Suprapubic skin (tissue), 4 donors: ENCODE measurements at regions not wholly inside any gene's neighbourhood (a gene's known extent, or its start where the extent isn't known, plus 50 kb on each side); places are given as distances from the start of the nearest gene placed in this dataset.

Experiments
- DNase-seq, 2 donors: peaks; one replicate each; pipeline ENCODE4 v3.0.0-alpha.2; 2019; ENCODE audit warnings: low spot score in 2 of 2
- H3K27ac ChIP-seq: fragments of 200-600 bp; sonication (generic); one replicate; pipeline ENCODE4 v1.5.1; 2019
- H3K27me3 ChIP-seq: fragments of 200-600 bp; sonication (generic); one replicate; pipeline ENCODE4 v1.5.1; 2019
- H3K36me3 ChIP-seq: fragments of 200-600 bp; sonication (generic); one replicate; pipeline ENCODE4 v1.5.1; 2019
- H3K4me1 ChIP-seq: fragments of 200-600 bp; sonication (generic); one replicate; pipeline ENCODE4 v1.5.1; 2019
- H3K4me3 ChIP-seq: fragments of 200-600 bp; sonication (generic); one replicate; pipeline ENCODE4 v1.5.1; 2019; ENCODE audit warnings: mild to moderate bottlenecking
- H3K9me3 ChIP-seq: fragments of 200-600 bp; sonication (generic); one replicate; pipeline ENCODE4 v1.5.1; 2019
- EP300 ChIP-seq: sonication (generic); formaldehyde crosslinking; IDR thresholded peaks from one replicate; pipeline ENCODE4 v1.6.1; 2017; ENCODE audit warnings: antibody characterized with exemption
- POLR2A ChIP-seq, 2 donors: fragments of 450-650 bp; IDR thresholded peaks; one replicate each; pipeline ENCODE4 v1.6.1; 2017; ENCODE audit warnings: antibody characterized with exemption in 2 of 2, mild to moderate bottlenecking in 2 of 2, moderate library complexity in 2 of 2
- POLR2AphosphoS5 ChIP-seq, 3 donors: sonication (generic); formaldehyde crosslinking; IDR thresholded peaks; one replicate each; pipeline ENCODE4 v1.6.1; 2017; ENCODE audit warnings: antibody characterized with exemption in 3 of 3
- WGBS: methylation state at CpG from one replicate; pipeline ENCODE4 v1.1.5; 2018; 5-methylcytosine and 5-hydroxymethylcytosine counted together
- TF ChIP-seq, protein P1 (sequence below), 2 donors: fragments of 200-600 bp in 1 of 2; fragments of 450-650 bp in 1 of 2; sonication (generic) in 1 of 2; IDR thresholded peaks; one replicate each; pipeline ENCODE4 v1.5.1; 2016 to 2019; ENCODE audit warnings: antibody characterized with exemption in 2 of 2, mild to moderate bottlenecking in 1 of 2, moderate library complexity in 1 of 2

DNA sequence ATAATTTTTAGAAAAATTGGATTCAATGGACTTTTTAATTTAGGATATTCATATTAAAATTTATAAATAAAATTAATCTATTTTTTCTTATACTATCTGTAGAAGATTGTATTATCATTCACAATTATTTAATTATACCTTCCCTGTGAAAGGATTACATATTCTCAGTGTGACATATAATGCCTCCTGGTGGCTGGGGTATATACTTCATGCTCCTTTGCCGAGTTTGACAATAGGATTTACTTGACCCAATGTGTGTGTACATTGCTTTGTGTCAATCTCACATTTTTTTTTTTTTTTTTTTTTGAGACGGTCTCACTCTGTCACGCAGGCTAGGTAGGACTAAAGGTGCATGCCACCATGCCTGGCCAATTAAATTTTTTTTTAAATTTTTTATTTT is 230.0 kb upstream of the CHD6 start:
- Histone ChIP-seq H3K36me3 (no peaks in the 10 kb centered on the region), H3K27ac (no peak overlapping the region), H3K4me3 (no peak overlapping the region), H3K4me1 (no peaks in the 10 kb centered on the region), H3K27me3 (no peaks in the 10 kb centered on the region), H3K9me3 (no peaks in the 10 kb centered on the region)
- 77% methylated on average over 3 of the region's 3 CpGs for WGBS
- DNase-seq, result no peak
- no peak for TF ChIP-seq POLR2AphosphoS5 (IDR thresholded peaks at IDR 0.05)
- no peak for TF ChIP-seq EP300
- no peak for TF ChIP-seq POLR2A (IDR thresholded peaks at IDR 0.05)
- TF ChIP-seq, protein P1, sequence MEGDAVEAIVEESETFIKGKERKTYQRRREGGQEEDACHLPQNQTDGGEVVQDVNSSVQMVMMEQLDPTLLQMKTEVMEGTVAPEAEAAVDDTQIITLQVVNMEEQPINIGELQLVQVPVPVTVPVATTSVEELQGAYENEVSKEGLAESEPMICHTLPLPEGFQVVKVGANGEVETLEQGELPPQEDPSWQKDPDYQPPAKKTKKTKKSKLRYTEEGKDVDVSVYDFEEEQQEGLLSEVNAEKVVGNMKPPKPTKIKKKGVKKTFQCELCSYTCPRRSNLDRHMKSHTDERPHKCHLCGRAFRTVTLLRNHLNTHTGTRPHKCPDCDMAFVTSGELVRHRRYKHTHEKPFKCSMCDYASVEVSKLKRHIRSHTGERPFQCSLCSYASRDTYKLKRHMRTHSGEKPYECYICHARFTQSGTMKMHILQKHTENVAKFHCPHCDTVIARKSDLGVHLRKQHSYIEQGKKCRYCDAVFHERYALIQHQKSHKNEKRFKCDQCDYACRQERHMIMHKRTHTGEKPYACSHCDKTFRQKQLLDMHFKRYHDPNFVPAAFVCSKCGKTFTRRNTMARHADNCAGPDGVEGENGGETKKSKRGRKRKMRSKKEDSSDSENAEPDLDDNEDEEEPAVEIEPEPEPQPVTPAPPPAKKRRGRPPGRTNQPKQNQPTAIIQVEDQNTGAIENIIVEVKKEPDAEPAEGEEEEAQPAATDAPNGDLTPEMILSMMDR (IDR thresholded peaks at IDR 0.05), result no peak

DNA sequence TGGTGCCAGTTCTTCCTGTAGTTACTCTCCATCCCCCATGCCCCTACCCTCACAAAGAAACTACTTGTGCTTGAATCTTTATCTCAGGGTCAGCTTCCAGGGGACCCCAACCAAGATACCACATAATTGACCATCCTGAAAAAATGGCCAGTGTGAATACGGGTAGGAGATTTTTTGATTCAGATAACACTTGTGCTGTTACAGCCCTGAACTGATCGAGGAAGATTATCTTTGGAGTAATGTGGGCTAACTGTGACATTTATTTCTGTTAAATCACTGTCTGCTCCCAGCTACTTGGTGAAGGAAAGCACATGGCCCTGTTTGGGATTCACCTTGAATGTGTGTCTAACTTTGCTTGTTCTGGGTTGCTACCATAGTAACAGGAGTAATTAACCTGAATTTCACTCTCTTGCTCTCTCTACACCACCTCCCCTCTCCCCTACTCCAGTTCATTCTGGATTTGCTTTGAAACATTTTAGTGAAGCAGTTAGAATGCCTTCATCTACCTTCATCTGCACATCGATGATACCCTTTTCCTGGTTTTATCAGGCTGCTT is 219.6 kb upstream of the CHD6 start:
- Histone ChIP-seq H3K27ac (no peak overlapping the region), H3K27me3 (peaks cover 5% of the 10 kb centered on the region), H3K4me1 (no peaks in the 10 kb centered on the region), H3K4me3 (no peak overlapping the region), H3K9me3 (no peaks in the 10 kb centered on the region), H3K36me3 (no peaks in the 10 kb centered on the region)
- 49% methylated on average over 3 of the region's 3 CpGs for WGBS
- DNase-seq, result no peak
- TF ChIP-seq EP300 (no peak), POLR2AphosphoS5 (IDR thresholded peaks at IDR 0.05) (no peak), POLR2A (IDR thresholded peaks at IDR 0.05) (no peak)
- TF ChIP-seq, protein P1 (IDR thresholded peaks at IDR 0.05), result no peak

DNA sequence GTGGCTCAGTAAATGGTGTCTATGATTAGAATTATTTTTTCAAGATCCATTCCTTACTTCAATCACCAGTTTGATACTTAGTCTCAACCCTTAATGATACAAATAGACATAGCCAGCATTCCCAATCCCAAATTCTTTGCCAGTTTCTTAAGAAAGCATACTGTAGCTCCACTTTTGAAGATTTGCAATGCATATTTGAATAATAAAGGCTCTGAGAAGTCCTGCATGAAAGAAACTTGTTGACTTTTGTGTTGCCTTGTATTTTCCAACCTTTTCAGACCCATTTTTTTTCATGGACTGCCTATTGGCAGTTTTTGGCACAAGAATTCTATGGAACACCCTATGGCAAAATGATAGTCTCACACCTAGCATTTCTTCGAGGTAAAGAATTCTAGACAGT is 215.6 kb upstream of the CHD6 start:
- Histone ChIP-seq H3K27me3 (peaks cover 4% of the 10 kb centered on the region), H3K36me3 (no peaks in the 10 kb centered on the region), H3K4me1 (no peaks in the 10 kb centered on the region), H3K9me3 (no peaks in the 10 kb centered on the region), H3K4me3 (no peak overlapping the region), H3K27ac (no peak overlapping the region)
- TF ChIP-seq POLR2AphosphoS5 (IDR thresholded peaks at IDR 0.05) (no peak), EP300 (no peak), POLR2A (IDR thresholded peaks at IDR 0.05) (no peak)
- TF ChIP-seq, protein P1 (IDR thresholded peaks at IDR 0.05), result no peak
- DNase-seq, result no peak
- 77% methylated on average over 1 of the region's 1 CpG for WGBS

DNA sequence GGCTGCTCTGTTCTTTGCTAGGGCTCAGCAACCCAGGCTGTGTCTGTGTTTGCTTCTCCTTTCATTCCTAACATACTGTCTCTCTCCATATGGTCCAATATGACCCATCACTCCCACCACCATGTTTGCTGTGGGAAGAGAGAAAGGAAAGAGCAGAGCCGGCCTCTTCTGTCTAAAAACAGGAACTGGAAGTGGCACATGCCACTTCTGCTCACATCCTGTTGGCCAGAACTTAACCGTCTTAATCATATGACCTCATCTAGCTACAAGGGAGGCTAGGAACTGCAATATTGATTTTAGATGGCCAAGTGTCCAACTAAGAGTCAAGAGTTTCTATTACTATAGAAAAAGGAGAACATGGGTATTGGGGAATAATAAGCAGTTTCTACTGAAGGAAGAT is 212.5 kb upstream of the CHD6 start:
- no peaks in the 10 kb centered on the region for H3K4me1 ChIP-seq
- no peak overlapping the region for H3K27ac ChIP-seq

DNA sequence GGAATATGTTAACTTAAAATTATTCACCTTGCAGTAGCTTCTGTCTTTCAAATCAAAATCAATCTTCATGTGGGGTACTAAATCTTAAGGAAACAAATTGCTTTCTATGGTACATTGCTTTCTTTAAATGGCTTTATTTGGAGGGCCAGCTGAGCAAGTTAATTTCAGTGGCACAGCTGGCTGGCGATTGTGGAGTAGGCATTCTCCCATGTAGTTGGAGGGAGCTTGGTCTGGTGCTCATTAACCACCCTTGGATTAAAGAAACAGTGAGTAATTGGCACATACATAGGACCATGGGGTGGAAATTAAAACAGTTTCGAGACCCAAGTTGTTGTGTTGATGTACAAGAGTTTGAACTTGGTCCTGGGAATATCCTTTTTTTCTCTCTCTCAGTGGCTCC is 201.3 kb upstream of the CHD6 start:
- H3K36me3 ChIP-seq, result no peaks in the 10 kb centered on the region
- DNase-seq, result no peak
- TF ChIP-seq POLR2A (IDR thresholded peaks at IDR 0.05), result no peak
- TF ChIP-seq EP300, result no peak
- no peak for TF ChIP-seq POLR2AphosphoS5 (IDR thresholded peaks at IDR 0.05)
- TF ChIP-seq, protein P1 (IDR thresholded peaks at IDR 0.05), result no peak
- H3K9me3 ChIP-seq, result no peaks in the 10 kb centered on the region
- H3K27ac ChIP-seq, result no peak overlapping the region
- 59% methylated on average over 2 of the region's 2 CpGs for WGBS
- no peaks in the 10 kb centered on the region for H3K4me1 ChIP-seq
- H3K27me3 ChIP-seq, result peaks cover 14% of the 10 kb centered on the region
- H3K4me3 ChIP-seq, result no peak overlapping the region

More for the DNA sequence above, 212.5 kb upstream of the CHD6 start:
- Histone ChIP-seq H3K27me3 (peaks cover 12% of the 10 kb centered on the region), H3K4me3 (no peak overlapping the region), H3K36me3 (no peaks in the 10 kb centered on the region), H3K9me3 (no peaks in the 10 kb centered on the region)
- DNase-seq, result no peak
- 63% methylated on average over 2 of the region's 2 CpGs for WGBS
- TF ChIP-seq, protein P1 (IDR thresholded peaks at IDR 0.05), result no peak
- TF ChIP-seq POLR2A (IDR thresholded peaks at IDR 0.05), result no peak
